ENCODE measurements at regions not wholly inside any gene's neighbourhood (a gene's known extent, or its start where the extent isn't known, plus 50 kb on each side); places are given as distances from the start of the nearest gene placed in this dataset.

- TF ChIP-seq CTCF (IDR thresholded peaks at IDR 0.05) (no peak), ZFX (IDR thresholded peaks at IDR 0.05; ENCODE audit: borderline replicate concordance) (no peak)
Observed at GRCh38 chr2:220215785-220216184, 588.4 kb downstream of the SLC4A3 start.

Data from 22Rv1 (cell line).